CD14-positive monocyte (primary cell): ENCODE measurements at regions not wholly inside any gene's neighbourhood (a gene's known extent, or its start where the extent isn't known, plus 50 kb on each side); places are given as distances from the start of the nearest gene placed in this dataset.

Experiments
- DNase-seq, 3 donors: peaks; one replicate each; pipeline ENCODE4 v3.0.0-alpha.2; 2011 to 2022
- H2AFZ ChIP-seq: 2 replicates; pipeline ENCODE4 v1.6.0; 2012; ENCODE audit warnings: mild to moderate bottlenecking, low read depth, low read length, inconsistent platforms; ENCODE audit not compliant: insufficient read depth, poor library complexity, severe bottlenecking
- H3K27ac ChIP-seq, 2 donors: 1 replicate in 1 of 2; 2 replicates in 1 of 2; pipeline ENCODE4 v1.5.1; 2012 to 2013; ENCODE audit warnings: low read length in 2 of 2, control low read depth in 1 of 2, inconsistent platforms in 1 of 2, low read depth in 1 of 2, mild to moderate bottlenecking in 1 of 2
- H3K27me3 ChIP-seq, 2 donors: one replicate each; pipeline versions ENCODE4 v1.6.0 to v1.6.1; 2011 to 2013; ENCODE audit warnings: low read length in 2 of 2; ENCODE audit not compliant: control insufficient read depth in 2 of 2, insufficient read depth in 2 of 2
- H3K36me3 ChIP-seq, 2 donors: replicated peaks in 1 of 2; 1 replicate in 1 of 2; 2 replicates in 1 of 2; pipeline versions ENCODE4 v1.5.1 to v1.6.1; 2012 to 2013; ENCODE audit warnings: low read length in 2 of 2, control low read depth in 1 of 2, inconsistent platforms in 1 of 2, mild to moderate bottlenecking in 1 of 2; ENCODE audit not compliant: insufficient read depth in 2 of 2, control insufficient read depth in 1 of 2
- H3K4me1 ChIP-seq, 2 donors: 1 replicate in 1 of 2; 2 replicates in 1 of 2; pipeline versions ENCODE4 v1.5.1 to v1.6.1; 2012 to 2013; ENCODE audit warnings: low read length in 2 of 2, control low read depth in 1 of 2, inconsistent platforms in 1 of 2, mild to moderate bottlenecking in 1 of 2, moderate library complexity in 1 of 2; ENCODE audit not compliant: insufficient read depth in 2 of 2, control insufficient read depth in 1 of 2
- H3K4me2 ChIP-seq: replicated peaks from 2 replicates; pipeline ENCODE3; 2012; ENCODE audit warnings: low read length, moderate library complexity, mild to moderate bottlenecking; ENCODE audit not compliant: poor library complexity, severe bottlenecking; ENCODE audit errors: extremely low read depth
- H3K4me3 ChIP-seq, 3 experiments: fragments of 200-600 bp in 1 of 3; sonication (generic) in 1 of 3; replicated peaks in 1 of 3; 1 replicate in 2 of 3; 2 replicates in 1 of 3; pipeline ENCODE4 v1.5.1; 2011 to 2013; ENCODE audit warnings: low read length in 3 of 3, mild to moderate bottlenecking in 3 of 3, control low read depth in 2 of 3, low read depth in 2 of 3, inconsistent platforms in 1 of 3, moderate library complexity in 1 of 3
- H3K79me2 ChIP-seq: 2 replicates; pipeline ENCODE4 v1.6.0; 2012; ENCODE audit warnings: mild to moderate bottlenecking, control low read depth, inconsistent platforms, low read length, moderate library complexity; ENCODE audit not compliant: insufficient read depth
- H3K9ac ChIP-seq: 2 replicates; pipeline ENCODE4 v1.6.0; 2017; ENCODE audit warnings: low read length, mild to moderate bottlenecking; ENCODE audit not compliant: insufficient read depth, poor library complexity, severe bottlenecking
- H3K9me3 ChIP-seq, 2 donors: replicated peaks in 1 of 2; 1 replicate in 1 of 2; 2 replicates in 1 of 2; pipeline versions ENCODE4 v1.5.1 to v1.6.1; 2012 to 2013; ENCODE audit warnings: low read length in 2 of 2, control low read depth in 1 of 2; ENCODE audit not compliant: control insufficient read depth in 1 of 2, insufficient read depth in 1 of 2
- H4K20me1 ChIP-seq: 2 replicates; pipeline ENCODE4 v1.6.0; 2012; ENCODE audit warnings: mild to moderate bottlenecking, low read length, control low read depth, moderate library complexity; ENCODE audit not compliant: insufficient read depth
- H3K27ac Mint-ChIP-seq, 7 donors: one replicate each; pipeline ENCODE4 v1.8.0; 2020; ENCODE audit warnings: mild to moderate bottlenecking in 7 of 7, mixed read lengths in 7 of 7, moderate library complexity in 6 of 7, inconsistent platforms in 2 of 7
- H3K27me3 Mint-ChIP-seq, 3 donors: one replicate each; pipeline ENCODE4 v1.8.0; 2021 to 2022; ENCODE audit warnings: low read depth in 3 of 3, mild to moderate bottlenecking in 3 of 3, mixed read lengths in 3 of 3, moderate library complexity in 3 of 3, inconsistent platforms in 1 of 3
- H3K36me3 Mint-ChIP-seq, 2 donors: one replicate each; pipeline ENCODE4 v1.8.0; 2020; ENCODE audit warnings: mixed read lengths in 2 of 2, inconsistent platforms in 1 of 2, mild to moderate bottlenecking in 1 of 2
- H3K4me1 Mint-ChIP-seq: one replicate; pipeline ENCODE4 v1.8.0; 2020; ENCODE audit warnings: mild to moderate bottlenecking, mixed read lengths
- H3K4me3 Mint-ChIP-seq, 2 donors: one replicate each; pipeline ENCODE4 v1.8.0; 2020; ENCODE audit warnings: mild to moderate bottlenecking in 2 of 2, mixed read lengths in 2 of 2, moderate library complexity in 1 of 2
- H3K9me3 Mint-ChIP-seq, 7 donors: one replicate each; pipeline ENCODE4 v1.8.0; 2020 to 2022; ENCODE audit warnings: mixed read lengths in 7 of 7, mild to moderate bottlenecking in 6 of 7, moderate library complexity in 6 of 7, inconsistent platforms in 2 of 7
- WGBS: methylation state at CpG from one replicate; pipeline ENCODE4 v1.1.5; 2013; ENCODE audit warnings: missing lambda C conversion rate; ENCODE audit not compliant: insufficient coverage; 5-methylcytosine and 5-hydroxymethylcytosine counted together
- intact Hi-C, 2 donors: fragments of 100-400 bp; cut with micrococcal nuclease; formaldehyde crosslinking; loops; one replicate each; pipeline versions ENCODE4 v1.15.0 to v1.15.1; 2023
- TF ChIP-seq, protein P1 (sequence below): fragments of 200-600 bp; IDR thresholded peaks from one replicate; pipeline ENCODE4 v1.8.0; 2022; ENCODE audit warnings: antibody characterized with exemption, mild to moderate bottlenecking

DNA sequence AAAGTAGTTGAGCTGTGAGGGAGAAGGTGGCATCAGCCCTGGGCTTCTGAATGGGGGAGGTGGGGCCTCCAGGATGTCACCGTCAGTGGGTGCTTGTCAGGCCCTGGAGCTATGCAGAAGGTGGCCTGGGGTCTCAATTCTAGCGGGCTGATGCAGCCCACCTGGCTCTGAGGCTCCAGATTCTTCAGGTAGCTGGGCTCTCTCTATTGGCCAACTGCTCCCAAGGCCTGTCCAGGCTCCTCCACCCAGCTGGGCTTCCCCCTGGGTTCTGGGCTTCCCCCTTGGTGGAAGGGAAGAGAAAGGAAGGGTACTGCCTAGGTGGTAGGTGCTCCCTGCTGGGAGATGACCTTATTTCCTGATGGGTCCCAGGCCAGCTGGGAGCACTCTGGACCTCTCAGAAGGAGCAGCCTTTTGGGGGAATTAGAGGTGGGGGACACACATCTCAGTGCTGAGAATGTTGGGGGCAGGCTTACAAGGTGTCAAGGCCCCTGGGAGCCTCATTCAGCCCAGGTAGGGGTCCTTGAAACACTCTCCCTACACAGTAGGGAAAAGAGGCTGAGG, 1728.3 kb downstream of the TP53TG3F start:
- Histone ChIP-seq H3K9me3 (peaks cover 55 to 56% of the 10 kb centered on the region in 2 donors), H3K4me3 (no peak overlapping the region), H3K27ac (no peak overlapping the region), H3K4me2 (no peak overlapping the region), H2AFZ (no peak overlapping the region), H3K27me3 (no peaks in the 10 kb centered on the region), H3K79me2 (no peaks in the 10 kb centered on the region), H3K9ac (no peak overlapping the region), H4K20me1 (no peaks in the 10 kb centered on the region), H3K4me1 (no peaks in the 10 kb centered on the region), H3K36me3 (no peaks in the 10 kb centered on the region)
- H3K9me3 Mint-ChIP-seq: peaks cover 19 to 36% (median 24%) of the 10 kb centered on the region in 7 donors
- no peaks in the 10 kb centered on the region for H3K4me1 Mint-ChIP-seq
- H3K36me3 Mint-ChIP-seq: no peaks in the 10 kb centered on the region
- no peak for DNase-seq
- no peak overlapping the region for H3K27ac Mint-ChIP-seq
- H3K4me3 Mint-ChIP-seq: no peak overlapping the region
- TF ChIP-seq, protein P1, sequence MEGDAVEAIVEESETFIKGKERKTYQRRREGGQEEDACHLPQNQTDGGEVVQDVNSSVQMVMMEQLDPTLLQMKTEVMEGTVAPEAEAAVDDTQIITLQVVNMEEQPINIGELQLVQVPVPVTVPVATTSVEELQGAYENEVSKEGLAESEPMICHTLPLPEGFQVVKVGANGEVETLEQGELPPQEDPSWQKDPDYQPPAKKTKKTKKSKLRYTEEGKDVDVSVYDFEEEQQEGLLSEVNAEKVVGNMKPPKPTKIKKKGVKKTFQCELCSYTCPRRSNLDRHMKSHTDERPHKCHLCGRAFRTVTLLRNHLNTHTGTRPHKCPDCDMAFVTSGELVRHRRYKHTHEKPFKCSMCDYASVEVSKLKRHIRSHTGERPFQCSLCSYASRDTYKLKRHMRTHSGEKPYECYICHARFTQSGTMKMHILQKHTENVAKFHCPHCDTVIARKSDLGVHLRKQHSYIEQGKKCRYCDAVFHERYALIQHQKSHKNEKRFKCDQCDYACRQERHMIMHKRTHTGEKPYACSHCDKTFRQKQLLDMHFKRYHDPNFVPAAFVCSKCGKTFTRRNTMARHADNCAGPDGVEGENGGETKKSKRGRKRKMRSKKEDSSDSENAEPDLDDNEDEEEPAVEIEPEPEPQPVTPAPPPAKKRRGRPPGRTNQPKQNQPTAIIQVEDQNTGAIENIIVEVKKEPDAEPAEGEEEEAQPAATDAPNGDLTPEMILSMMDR: no peak
- intact Hi-C loops: no loop called here
- 51% methylated on average over 2 of the region's 2 CpGs for WGBS
- peaks cover 0 to 3% (median 0%) of the 10 kb centered on the region in 3 donors for H3K27me3 Mint-ChIP-seq

DNA sequence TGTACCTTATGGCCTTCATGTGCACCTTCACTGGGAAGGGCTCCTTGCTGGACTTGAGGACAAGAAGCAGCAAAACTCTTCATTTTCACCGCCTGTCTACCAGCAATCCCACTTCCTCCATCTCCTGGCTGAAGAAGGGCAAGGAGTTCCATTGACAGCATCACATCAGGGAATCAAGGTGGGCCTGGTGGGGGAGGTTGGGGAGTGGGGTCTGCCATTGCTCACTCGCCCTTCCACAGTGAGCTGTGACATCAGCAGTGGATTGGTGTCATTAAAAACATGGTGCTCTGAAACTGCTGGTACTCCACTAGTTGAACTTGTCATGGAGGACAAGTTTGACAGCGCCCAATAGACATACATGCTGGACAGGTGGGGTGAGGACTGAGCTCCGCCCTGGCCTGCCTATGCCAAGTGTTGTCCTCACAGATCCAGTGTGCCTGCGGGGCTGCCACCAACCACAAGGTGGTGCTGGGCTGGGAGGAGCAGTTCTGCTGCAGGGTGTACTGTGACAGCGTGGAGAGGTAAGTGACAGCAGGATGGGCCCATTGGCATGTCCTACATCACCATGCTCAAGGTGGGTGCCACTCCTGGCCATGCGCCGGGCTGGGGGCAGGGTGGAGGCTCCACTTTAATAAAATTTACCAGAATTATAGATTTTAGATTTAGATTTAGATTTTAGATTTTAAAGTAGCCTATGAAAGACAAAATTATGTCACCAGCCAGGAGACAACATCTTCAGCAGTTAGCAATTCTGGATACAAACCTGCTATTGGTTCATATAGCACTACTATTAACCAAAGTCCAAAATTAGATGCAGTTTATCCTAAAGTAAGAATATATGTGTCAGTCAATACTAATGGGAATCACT, 1729.1 kb downstream of the TP53TG3F start:
- H3K9me3 Mint-ChIP-seq: peaks cover 14 to 35% (median 21%) of the 10 kb centered on the region in 7 donors
- H4K20me1 ChIP-seq: no peaks in the 10 kb centered on the region
- no peaks in the 10 kb centered on the region for H3K4me1 Mint-ChIP-seq
- H3K4me1 ChIP-seq: no peaks in the 10 kb centered on the region
- 57% methylated on average over 5 of the region's 8 CpGs for whole genome bisulfite sequencing
- H3K9ac ChIP-seq: no peak overlapping the region
- no peaks in the 10 kb centered on the region for H3K36me3 ChIP-seq
- H2AFZ ChIP-seq: no peak overlapping the region
- H3K9me3 ChIP-seq: peaks cover 49% of the 10 kb centered on the region in 2 donors
- H3K27me3 ChIP-seq: no peaks in the 10 kb centered on the region
- H3K27ac Mint-ChIP-seq: no peak overlapping the region
- no peak overlapping the region for H3K4me3 Mint-ChIP-seq
- peaks cover 0 to 3% (median 0%) of the 10 kb centered on the region in 3 donors for H3K27me3 Mint-ChIP-seq
- no peak overlapping the region for H3K27ac ChIP-seq
- DNase-seq: no peak
- no peak overlapping the region for H3K4me2 ChIP-seq
- no peaks in the 10 kb centered on the region for H3K36me3 Mint-ChIP-seq
- no peaks in the 10 kb centered on the region for H3K79me2 ChIP-seq
- intact Hi-C loops: no loop called here
- TF ChIP-seq, protein P1: no peak
- H3K4me3 ChIP-seq: no peak overlapping the region
